ENCODE measurements at regions not wholly inside any gene's neighbourhood (a gene's known extent, or its start where the extent isn't known, plus 50 kb on each side); places are given as distances from the start of the nearest gene placed in this dataset.
A peak's percentile ranks its signal among the peaks of the same experiment; 100 is the strongest.

DNA sequence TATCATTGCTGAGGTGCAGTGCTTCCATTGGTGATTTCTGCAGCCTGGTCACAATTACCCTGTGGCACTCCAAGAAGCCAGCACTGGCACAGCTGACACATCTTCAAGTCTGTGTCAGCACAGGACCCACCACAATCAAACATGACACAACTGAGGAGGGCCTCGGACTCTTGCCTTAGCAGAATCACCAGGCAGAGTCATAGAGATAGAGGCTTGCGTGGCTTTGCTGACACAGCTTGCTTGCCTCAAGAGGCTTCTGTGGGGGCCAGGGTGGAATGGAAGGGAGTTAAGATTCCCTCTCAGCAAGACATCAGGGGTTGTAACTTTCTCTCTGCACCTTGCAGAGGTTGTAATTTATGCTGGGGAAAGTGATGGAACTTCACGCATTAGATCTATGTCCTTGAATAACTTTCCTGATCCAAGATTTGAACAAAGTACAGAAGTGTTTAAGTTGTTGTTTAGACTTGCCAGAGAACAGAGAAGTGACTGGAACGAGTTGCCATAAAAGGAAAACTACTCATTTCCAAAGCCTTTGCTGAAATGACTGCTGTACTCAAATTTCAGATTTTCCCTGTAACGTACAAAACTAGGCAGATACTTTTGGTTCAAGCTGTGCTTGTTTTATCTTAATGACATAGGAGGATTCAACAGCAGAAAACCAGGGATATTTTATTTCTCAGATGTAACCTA, 170.7 kb downstream of the DIPK2A start:
- no peak for DNase-seq

DNA sequence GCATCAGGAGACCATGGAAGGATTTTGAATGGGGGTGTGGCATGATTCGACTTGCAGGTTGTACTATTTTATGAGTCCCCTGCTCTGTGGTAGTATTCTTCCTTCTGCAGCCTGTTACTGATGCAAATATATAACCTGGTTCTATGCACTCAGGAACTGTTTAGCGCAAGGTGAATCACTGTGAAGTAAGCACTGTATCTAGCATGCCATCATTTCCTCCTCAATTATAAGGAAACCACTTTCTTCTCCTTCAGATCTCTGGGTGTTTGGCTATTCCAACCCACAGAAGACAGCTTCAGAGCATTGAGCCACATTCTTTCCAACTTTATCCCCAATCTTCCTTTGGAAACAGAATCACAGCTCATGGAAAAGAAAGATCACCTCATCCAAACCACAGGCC, 176.7 kb downstream of the DIPK2A start:
- no peak for DNase-seq

DNA sequence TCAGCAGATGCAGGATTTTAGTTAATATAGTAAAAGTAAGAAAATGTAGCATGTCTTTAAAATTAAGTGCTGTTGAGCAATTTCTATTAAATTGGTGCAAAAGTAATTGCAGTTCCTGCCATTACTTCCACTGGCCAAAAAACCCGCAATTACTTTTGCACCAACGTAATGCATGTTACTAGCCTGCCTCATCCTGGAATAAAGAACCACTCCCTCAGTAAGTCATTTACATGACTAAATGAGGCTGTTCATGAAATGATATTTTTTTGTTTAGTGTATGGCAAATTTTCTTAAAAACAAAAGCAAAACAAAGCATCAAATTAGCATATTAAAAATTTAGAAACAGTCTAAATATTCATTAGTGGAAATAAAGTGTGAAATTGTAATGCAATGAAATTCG, 180.4 kb downstream of the DIPK2A start:
- no peak for DNase-seq

DNA sequence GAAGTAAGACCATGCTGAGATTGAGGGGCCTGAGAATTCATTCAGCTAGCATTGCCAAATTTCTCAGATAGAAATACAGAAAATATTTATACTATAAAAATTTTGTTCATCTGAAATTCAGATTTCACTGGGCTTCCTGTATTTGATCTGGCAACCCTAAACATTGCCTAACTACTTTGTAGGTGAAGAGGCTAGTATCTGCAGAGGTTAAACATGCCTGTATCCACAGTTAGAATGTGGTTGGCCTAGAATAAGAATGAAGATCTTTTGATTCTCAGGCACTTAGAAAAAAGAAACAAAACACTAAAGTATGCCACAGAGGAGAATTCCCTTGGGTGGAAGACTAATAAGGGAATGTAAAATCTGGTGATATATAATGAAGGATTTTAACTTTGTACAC, 189.0 kb downstream of the DIPK2A start:
- DNase-seq: no peak

DNA sequence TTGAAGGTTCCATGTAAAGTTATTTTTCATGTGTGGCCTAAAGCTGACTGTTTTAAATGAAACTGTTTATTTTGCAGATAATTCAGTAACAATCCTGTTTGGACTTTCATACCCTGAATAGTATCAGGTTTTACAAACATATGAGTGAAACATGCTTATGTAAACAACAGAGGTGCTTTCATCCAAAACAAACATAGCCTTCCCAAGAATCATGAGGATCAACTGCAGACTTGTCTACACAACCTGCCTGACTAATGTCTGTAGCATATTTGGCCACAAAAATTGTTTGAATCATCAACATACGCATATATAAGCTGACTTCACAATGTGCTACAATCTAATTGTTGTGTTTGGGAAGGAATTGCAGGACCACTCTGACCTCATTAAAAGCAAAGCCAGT, 190.4 kb downstream of the DIPK2A start:
- no peak for DNase-seq

DNA sequence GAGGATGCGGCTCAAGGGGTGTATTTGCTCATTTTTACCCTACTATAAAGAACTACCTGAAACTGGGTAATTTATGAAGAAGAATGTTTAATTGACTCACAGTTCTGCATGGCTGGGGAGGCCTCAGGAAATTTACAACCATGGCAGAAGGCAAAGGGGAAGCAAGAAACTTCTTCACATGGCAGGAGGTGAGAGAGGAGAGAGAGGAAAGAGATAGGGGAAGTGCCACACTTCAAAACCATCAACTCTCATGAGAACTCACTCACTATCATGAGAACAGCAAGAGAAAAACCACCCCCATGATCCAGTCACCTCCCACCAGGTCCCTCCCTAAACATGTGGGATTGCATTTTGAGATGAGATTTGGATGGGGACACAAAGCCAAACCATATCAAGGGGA, 192.7 kb downstream of the DIPK2A start:
- peak; percentile 5 to 24 for DNase-seq

DNA sequence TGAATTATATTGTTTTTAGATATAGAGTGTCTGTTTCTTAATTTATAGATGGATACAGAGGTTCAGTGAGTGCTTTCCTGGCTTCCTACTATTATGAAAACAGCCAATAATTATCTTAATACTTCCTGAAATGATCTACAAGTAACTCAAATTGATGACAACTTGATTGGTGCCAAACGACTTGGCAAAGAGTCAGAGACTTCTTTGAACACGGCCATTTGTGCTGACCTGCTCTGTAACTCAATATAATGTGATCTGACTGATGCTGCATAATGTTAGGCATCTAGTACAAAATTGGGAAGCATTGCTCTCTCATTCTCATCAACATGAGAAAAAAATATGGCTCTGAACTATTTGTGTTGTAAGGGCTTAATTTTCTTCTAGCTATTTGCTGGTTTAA, 193.9 kb downstream of the DIPK2A start:
- DNase-seq: no peak

DNA sequence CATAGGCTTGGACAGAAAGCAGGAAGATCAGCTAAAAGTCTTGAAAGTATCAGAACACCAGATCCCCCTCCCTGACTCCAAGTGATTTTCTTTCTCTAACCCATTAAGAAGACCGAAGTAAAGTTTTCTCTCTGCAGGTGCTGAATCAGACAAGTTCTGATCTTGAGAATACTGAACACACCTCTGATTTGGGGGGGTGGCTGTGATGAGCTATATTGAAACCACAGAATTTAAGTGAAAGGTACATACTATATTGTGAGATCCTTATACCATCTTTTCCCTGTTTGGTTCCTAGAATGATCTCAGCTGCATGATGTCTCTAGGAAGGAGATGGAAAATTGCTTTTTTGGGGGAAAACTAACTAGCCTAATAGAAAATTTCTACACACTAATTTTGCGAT, 196.0 kb downstream of the DIPK2A start:
- DNase-seq: no peak

DNA sequence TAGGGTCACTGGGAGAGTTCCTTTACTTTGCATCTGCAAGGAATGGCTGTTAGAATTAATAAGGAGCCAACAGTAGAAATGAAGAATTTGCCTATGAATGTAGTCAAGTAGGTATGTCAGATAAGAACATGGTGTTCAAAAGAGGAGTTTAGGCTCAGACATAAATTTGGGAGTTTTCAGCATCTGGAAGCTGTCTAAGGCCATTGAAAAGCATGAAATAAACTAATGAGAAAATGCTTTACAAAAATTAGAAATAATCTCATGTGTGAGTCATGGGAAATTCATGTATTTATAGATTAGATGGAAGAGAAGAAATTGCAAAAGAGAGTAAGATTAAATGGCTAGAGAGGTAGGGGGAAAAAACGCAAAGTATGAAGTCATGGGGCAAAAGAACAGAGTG, 201.9 kb downstream of the DIPK2A start:
- no peak for DNase-seq

DNA sequence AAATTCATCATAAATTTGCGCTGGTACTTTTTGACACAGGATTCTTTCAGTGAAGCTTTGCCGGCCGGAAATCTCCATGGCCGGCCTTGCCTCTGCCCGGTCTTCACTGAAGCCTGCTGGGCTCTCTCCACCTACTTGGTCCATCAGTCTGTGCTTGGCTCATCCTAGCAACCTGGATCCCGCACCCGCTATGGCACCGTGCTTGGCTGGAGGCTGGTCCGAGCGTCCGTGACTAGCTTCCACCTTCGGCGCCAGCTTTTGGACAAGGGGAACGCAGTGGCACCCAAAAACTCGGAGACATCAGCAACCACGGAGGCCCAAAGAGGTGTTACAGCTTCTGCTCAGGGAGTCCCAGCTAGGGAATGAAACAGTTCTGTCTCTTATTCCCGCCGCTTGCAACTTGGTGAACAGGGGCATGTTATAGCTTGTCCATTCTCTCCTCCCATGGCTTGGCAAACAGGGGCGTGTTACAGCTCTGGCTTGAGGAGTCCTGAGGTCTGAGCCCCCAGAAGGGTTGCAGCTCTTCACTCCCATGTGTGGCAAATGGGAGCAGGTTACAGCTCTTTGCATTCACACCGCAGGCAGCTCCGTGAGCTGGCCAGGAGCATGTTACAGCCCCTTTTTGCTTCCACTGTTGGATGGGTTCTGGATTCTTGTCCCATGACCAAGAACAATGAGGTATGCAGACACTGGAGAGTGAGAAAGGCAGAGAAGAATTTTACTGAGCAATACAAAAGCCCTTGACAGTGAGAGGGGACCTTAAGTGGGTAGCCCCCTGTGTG, 204.2 kb downstream of the DIPK2A start:
- no peak for DNase-seq

DNA sequence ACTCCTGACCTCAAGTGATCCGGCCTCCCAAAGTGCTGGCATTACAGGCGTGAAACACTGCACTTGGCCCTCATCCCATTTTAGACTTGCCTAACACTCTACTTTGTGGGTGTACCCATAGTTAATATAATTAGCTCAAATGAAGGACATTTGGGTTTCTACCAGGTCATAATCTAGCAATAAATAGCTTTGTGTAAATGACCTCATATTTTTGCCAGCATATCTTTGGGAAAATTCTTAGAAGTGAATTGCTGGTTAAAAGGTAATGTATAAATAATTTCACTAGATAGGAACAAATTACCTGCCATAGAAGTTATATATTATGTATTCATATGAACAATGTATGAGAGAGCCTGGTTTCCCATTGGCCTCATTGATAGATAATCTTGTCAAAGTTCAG, 206.0 kb downstream of the DIPK2A start:
- no peak for DNase-seq

DNA sequence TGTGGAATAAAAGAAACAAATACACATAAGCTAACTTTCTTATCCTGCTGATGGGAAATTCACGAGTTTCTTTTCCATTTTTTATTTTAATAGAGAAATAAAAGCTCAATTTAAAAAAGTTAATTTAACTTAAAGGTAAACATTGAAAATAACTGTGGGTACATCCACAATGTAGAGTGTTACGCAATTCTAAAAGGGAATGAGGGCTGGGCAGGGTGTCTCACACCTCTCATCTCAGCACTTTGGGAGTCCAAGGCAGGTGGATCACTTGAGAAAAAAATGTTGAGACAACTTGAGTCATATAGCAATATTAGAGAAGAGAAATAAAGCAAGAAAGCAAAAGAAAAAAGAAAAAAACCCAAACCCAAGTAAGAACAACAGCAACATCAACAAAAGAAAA, 207.0 kb downstream of the DIPK2A start:
- no peak for DNase-seq

DNA sequence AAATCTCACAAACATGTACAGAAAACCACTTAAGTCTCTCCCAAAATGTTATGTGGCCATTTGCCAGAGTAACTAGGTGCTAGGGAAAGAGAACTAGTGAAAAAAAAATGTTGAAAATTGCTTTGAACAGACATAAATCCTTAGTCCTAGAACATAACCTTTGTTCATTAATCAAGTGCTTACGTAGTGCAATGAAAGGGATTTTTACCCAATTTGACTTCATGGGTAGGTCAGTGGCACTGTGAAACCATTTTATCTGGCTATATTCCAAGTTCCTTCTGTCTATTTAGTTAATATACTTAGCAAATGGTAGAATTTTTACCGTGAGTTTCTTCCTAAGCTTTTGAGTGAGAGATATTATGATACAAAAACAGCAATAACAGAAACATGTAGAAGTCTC, 209.4 kb downstream of the DIPK2A start:
- no peak for DNase-seq

DNA sequence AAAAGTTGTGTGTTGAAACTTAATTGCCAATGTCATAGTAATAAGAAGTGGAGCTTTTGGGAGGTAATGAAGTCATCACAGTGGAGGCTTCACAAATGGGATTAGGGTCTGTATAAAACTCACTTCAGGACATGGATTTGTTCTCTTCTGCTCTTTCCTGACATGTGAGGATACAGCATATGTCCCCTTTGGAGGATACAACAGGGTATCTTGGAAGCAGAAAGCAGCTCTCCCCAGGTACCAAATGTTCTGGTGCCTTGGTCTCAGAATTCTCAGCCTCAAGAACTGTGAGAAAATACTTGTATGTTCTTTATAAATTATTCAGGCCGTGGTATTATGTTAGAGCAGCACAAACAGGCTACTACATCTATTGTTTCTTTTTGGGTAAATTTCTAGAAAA, 210.9 kb downstream of the DIPK2A start:
- DNase-seq: no peak

DNA sequence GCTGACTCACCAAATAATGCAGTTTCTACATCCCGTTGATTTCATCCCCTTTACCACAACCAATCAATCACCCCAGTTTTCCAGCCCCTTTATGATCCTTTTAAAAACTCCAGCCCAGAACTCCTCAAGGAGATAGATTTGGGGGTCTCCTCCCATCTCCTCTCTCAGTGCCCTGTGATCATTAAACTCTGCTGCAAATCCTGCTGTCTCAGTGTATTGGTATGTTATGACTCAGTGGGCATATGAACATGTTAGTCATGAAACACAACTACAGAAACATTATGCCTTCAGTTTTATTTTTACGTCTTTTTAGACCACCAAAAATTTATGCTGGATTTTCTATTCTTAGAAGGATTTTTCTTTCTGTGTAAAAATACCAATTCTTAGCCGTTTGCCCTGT, 213.7 kb downstream of the DIPK2A start:
- DNase-seq: no peak

DNA sequence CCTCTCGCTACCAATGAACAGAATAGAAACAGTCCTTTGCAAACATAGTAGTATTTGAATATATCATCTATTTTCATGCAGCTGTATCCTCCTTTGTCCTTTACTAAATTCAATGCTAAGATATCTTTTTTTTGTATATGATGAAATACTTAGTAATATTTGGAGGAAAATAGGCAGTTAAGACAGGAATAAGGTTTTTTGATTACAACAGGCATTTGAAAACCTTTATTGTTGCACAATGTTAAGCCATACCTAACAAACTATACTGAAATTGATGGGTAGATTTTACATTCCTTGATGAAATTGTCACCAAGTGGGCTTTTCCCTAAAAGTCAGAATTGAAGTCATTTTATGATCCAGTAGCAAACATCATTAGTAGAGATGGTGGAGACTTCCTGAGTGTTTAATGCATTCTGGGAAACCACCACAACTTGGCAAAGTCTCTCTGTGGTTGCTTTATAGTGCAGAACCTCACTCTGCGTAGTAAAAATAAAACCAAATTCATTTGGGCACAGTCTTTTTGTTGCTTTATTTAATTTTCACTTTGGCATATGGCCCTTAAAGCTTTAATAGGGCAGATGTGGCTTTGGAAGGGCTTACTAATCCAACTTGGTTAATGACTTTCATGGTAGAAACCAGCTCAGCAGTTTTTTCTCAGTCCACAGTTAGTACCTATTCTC, 216.0 kb downstream of the DIPK2A start:
- DNase-seq: peak in 1 of 2 experiments; percentile 10

DNA sequence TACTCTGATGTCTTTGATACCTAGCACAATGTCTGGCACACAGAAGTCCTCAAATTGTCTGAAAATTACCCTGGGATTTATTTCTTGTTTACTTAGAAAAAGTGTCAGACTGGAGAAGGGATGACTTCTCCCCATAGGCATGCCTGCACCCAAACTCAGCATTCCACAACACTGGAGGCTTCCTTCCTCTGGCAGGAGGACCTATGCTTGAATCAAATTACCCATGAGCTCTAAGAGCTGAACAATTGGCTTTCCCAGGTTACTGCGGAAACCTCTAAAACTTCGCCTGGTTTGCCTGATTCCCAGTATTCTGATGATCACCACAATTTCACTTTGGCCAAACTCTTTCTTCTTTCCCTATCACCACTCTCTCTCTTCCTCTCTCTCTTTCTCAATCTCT, 217.4 kb downstream of the DIPK2A start:
- DNase-seq: no peak

DNA sequence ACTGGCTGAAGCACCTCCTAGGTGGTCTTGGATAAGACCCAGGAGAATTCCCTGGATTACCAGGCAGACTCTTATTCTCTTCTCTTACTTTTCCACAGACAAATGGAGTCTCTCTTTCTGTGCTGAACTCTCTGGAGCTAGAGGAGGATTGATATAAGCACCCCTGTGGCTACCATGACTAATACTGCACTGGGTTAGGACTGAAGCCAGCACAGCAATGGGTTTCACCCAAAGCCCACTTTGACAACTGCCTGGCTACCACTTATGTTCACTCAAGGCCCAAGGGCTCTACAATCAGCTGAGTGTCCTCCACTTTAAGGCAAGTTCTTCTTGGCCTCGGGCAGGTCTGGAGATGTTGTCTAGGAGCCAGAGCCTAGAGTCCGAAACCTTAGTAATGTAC, 225.5 kb downstream of the DIPK2A start:
- DNase-seq: no peak

DNA sequence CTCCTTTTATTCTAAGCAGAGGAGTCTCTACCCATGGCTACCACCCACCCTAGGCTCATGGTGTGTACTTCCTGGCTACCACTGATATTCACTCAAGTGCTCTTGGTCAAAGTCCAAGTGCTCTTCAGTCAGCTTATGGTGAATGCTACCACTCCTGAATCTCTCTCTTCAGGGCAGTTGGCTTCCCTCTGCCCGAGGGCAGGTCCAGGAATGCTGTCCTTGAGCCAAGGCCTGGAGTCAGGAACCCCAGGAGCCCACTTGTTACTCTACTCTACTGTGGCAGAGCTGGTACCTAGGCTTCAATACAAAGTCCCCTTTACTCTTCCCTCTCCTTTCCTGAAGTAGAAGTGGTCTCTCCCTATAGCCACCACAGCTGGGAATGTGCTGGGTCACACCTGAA, 226.0 kb downstream of the DIPK2A start:
- DNase-seq: no peak

DNA sequence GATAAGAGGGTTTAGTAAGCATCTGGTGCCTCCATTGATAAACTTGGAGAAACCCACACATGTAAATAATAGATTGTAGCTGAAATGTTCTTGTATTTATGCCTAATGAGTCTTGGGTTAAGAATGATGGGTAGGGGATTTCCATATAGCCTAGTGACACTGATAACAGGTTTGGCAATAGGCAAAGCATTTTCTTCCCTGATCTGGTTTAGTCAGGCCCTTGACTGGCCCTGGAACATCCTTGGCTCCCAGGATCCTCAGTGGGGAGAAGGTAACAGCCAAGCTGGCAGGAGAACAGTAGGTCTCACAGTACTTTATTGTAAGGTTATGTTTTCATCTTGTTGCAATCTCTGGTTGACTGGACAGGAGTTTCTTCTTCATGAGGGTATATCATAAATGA, 228.4 kb downstream of the DIPK2A start:
- no peak for DNase-seq

DNA sequence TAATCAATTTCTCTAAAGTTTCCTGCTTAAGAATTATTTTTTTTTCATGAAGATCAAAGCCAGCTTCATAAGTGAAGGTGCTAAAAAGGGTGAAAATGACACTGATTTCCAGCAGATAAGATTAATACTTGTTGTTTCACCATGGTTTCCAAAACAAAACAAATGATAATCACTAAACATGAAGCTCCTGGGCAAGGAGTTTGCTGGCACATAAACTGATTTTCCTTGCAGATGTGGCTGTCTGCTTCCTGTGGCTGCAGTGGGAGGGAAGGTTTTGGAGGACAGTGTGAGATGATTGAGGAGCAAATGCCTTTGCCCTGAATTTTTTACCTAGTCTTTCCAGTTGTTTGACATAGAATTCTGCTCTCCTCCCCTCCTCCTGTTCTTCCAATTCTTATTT, 228.8 kb downstream of the DIPK2A start:
- DNase-seq: no peak

DNA sequence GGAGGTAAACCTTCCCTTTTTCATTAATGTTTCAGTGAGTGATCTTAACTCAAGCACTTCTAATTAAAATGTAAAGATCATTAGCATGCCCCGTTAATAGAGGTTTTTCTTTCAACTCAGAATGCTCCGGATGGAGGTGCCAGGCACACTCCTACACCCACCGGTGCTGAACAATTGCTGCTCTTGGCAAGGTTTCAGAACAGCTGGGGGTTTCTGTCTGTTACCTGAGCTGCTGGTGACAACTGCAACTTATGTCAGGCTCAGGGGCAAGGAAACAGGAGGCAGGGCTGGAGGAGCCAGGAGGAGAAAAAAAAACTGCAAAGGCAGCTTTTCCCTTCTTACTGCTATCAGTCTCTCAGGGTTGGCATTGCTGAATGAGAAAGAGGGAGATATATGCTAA, 250.1 kb downstream of the DIPK2A start:
- no peak for DNase-seq

DNA sequence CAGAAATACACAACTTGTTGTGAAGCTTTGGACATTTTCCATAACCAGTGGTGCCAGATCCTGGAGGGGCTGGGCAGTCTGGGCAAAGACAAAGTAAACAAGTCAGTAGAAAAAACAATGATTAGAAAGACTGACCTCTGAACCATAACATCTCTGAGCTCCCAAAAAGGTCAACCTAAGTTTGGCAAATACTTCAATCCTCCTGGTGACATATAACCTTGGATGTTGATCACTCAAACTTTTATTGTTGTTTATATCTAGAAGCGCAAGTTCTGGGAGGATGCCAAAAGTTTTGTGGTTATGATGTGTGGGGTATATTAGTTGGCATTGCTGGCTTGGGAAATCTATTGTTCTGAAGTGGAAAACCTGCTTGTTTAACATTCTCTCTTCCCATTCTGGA, 257.7 kb downstream of the DIPK2A start:
- DNase-seq: no peak

DNA sequence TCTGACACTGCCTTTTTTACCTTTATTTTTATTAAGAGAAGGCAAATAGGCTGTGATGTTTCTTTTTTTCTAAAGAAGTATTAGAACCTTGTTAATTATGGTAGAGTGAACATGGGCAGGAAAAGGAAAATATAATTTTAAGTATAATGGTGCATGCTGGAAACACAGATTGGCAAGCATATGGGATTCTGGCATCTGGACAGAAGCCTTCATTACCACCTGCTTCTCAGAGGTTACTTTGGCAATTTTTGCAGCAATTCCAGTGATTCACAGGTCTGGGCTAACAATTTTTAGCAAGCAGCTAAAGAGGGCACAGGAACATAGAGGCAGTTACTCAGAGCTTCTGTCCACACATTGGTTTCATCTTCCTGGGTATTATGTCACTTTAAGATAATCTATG, 258.3 kb downstream of the DIPK2A start:
- no peak for DNase-seq

All from Kasumi-1 (cell line).